BLaER1 treated with 17β-estradiol and CSF1 and Interleukin-3, amounts not matched to agents 10 nM and 100 nM (cell line): ENCODE measurements at regions not wholly inside any gene's neighbourhood (a gene's known extent, or its start where the extent isn't known, plus 50 kb on each side); places are given as distances from the start of the nearest gene placed in this dataset.
"Not testable (repeated sequence)": the region's sequence is repeated elsewhere in the genome, so short reads cannot be mapped to it uniquely, and the experiment has no call there.

Experiments used
- H3K27ac ChIP-seq, 11 experiments: shearing (Covaris generic); formaldehyde crosslinking; 2 replicates each; pipeline ENCODE4 v1.8.1; 2022
- H3K27me3 ChIP-seq, 11 experiments: shearing (Covaris generic); formaldehyde crosslinking; 2 replicates each; pipeline ENCODE4 v1.8.1; 2022
- H3K36me3 ChIP-seq, 11 experiments: shearing (Covaris generic); formaldehyde crosslinking; 2 replicates each; pipeline ENCODE4 v1.8.1; 2022
- H3K4me1 ChIP-seq, 10 experiments: shearing (Covaris generic); formaldehyde crosslinking; 2 replicates each; pipeline ENCODE4 v1.8.1; 2022
- H3K4me2 ChIP-seq, 11 experiments: shearing (Covaris generic); formaldehyde crosslinking; 2 replicates each; pipeline ENCODE4 v1.8.1; 2022
- H3K4me3 ChIP-seq, 10 experiments: shearing (Covaris generic); formaldehyde crosslinking; 2 replicates each; pipeline ENCODE4 v1.8.1; 2022
- H3K9ac ChIP-seq, 11 experiments: shearing (Covaris generic); formaldehyde crosslinking; 2 replicates each; pipeline ENCODE4 v1.8.1; 2022
- H3K9me3 ChIP-seq, 11 experiments: shearing (Covaris generic); formaldehyde crosslinking; replicated peaks in 1 of 11; 2 replicates each; pipeline ENCODE4 v1.8.1; 2022
- H4K20me1 ChIP-seq, 11 experiments: shearing (Covaris generic); formaldehyde crosslinking; 2 replicates each; pipeline ENCODE4 v1.8.1; 2022
- Cebpa-rat ChIP-seq, 11 experiments: shearing (Covaris generic); IDR thresholded peaks; 2 replicates each; pipeline ENCODE4 v1.8.1; 2022

GRCh38 chr14:53380867-53381225 lies 227.7 kb upstream of the DDHD1 start:
- Histone ChIP-seq H3K4me2 (no peak overlapping the region), H3K4me3 (no peak overlapping the region), H3K36me3 (no peaks in the 10 kb centered on the region), H3K27me3 (no peaks in the 10 kb centered on the region), H3K9me3 (no peaks in the 10 kb centered on the region), H3K27ac (no peak overlapping the region), H3K9ac (no peak overlapping the region), H4K20me1 (no peaks in the 10 kb centered on the region), H3K4me1 (no peaks in the 10 kb centered on the region)
- no peak for TF ChIP-seq Cebpa-rat (IDR thresholded peaks at IDR 0.05)

GRCh38 chr14:53380052-53380866 lies 227.1 kb upstream of the DDHD1 start:
- H3K4me1 ChIP-seq, result no peaks in the 10 kb centered on the region
- H3K4me3 ChIP-seq, result no peak overlapping the region
- no peaks in the 10 kb centered on the region for H3K27me3 ChIP-seq
- H3K36me3 ChIP-seq, result no peaks in the 10 kb centered on the region
- H3K9me3 ChIP-seq, result no peaks in the 10 kb centered on the region
- H4K20me1 ChIP-seq, result no peaks in the 10 kb centered on the region
- H3K4me2 ChIP-seq, result no peak overlapping the region
- H3K9ac ChIP-seq, result no peak overlapping the region
- no peak overlapping the region for H3K27ac ChIP-seq
- no peak for TF ChIP-seq Cebpa-rat (IDR thresholded peaks at IDR 0.05)

- H4K20me1 ChIP-seq, result no peaks in the 10 kb centered on the region
- no peak overlapping the region for H3K27ac ChIP-seq
- no peak overlapping the region for H3K4me3 ChIP-seq
- no peak for TF ChIP-seq Cebpa-rat (IDR thresholded peaks at IDR 0.05)
- H3K27me3 ChIP-seq, result no peaks in the 10 kb centered on the region
- no peaks in the 10 kb centered on the region for H3K9me3 ChIP-seq
- H3K4me2 ChIP-seq, result no peak overlapping the region
- H3K4me1 ChIP-seq, result no peaks in the 10 kb centered on the region
- H3K36me3 ChIP-seq, result no peaks in the 10 kb centered on the region
- H3K9ac ChIP-seq, result no peak overlapping the region
Observed at GRCh38 chr14:53378142-53378541, 225.0 kb upstream of the DDHD1 start.

- Histone ChIP-seq H3K27me3 (no peaks in the 10 kb centered on the region), H3K27ac (no peak overlapping the region), H3K9me3 (no peaks in the 10 kb centered on the region), H3K4me1 (no peaks in the 10 kb centered on the region), H4K20me1 (no peaks in the 10 kb centered on the region), H3K4me2 (no peak overlapping the region), H3K36me3 (no peaks in the 10 kb centered on the region), H3K4me3 (no peak overlapping the region), H3K9ac (no peak overlapping the region)
- no peak for TF ChIP-seq Cebpa-rat (IDR thresholded peaks at IDR 0.05)
Observed at GRCh38 chr14:53376064-53376463, 222.9 kb upstream of the DDHD1 start.

- no peaks in the 10 kb centered on the region for H4K20me1 ChIP-seq
- TF ChIP-seq Cebpa-rat (IDR thresholded peaks at IDR 0.05), result no peak
- H3K9ac ChIP-seq, result no peak overlapping the region
- no peaks in the 10 kb centered on the region for H3K9me3 ChIP-seq
- H3K27ac ChIP-seq, result no peak overlapping the region
- H3K36me3 ChIP-seq, result no peaks in the 10 kb centered on the region
- no peak overlapping the region for H3K4me3 ChIP-seq
- H3K4me1 ChIP-seq, result no peaks in the 10 kb centered on the region
- H3K27me3 ChIP-seq, result no peaks in the 10 kb centered on the region
- H3K4me2 ChIP-seq, result no peak overlapping the region
Observed at GRCh38 chr14:53375599-53375998, 222.5 kb upstream of the DDHD1 start.

- Histone ChIP-seq H3K9ac (no peak overlapping the region), H3K4me3 (no peak overlapping the region), H4K20me1 (no peaks in the 10 kb centered on the region), H3K27ac (no peak overlapping the region), H3K36me3 (no peaks in the 10 kb centered on the region), H3K27me3 (no peaks in the 10 kb centered on the region), H3K9me3 (peaks cover 8 to 18% (median 14%) of the 10 kb centered on the region in 11 experiments; a peak in 21 of 22 replicates), H3K4me1 (no peaks in the 10 kb centered on the region), H3K4me2 (no peak overlapping the region)
- TF ChIP-seq Cebpa-rat (IDR thresholded peaks at IDR 0.05), result no peak
Observed at GRCh38 chr14:53368711-53369201, 215.6 kb upstream of the DDHD1 start.

- TF ChIP-seq Cebpa-rat (IDR thresholded peaks at IDR 0.05), result no peak
- Histone ChIP-seq H3K4me1 (no peaks in the 10 kb centered on the region), H3K27me3 (no peaks in the 10 kb centered on the region), H3K4me3 (no peak overlapping the region), H3K36me3 (no peaks in the 10 kb centered on the region), H3K27ac (no peak overlapping the region), H3K9me3 (peaks cover 15 to 25% (median 21%) of the 10 kb centered on the region in 11 experiments), H3K9ac (no peak overlapping the region), H3K4me2 (no peak overlapping the region), H4K20me1 (no peaks in the 10 kb centered on the region)
Observed at GRCh38 chr14:53368066-53368465, 214.9 kb upstream of the DDHD1 start.

GRCh38 chr14:53367644-53368026 lies 214.5 kb upstream of the DDHD1 start:
- Histone ChIP-seq H3K4me3 (no peak overlapping the region), H3K36me3 (peaks cover 0 to under 1% (median 0%) of the 10 kb centered on the region in 11 experiments; a peak in 1 of 22 replicates), H3K27ac (no peak overlapping the region), H3K9ac (no peak overlapping the region), H4K20me1 (no peaks in the 10 kb centered on the region), H3K9me3 (peaks cover 20 to 29% (median 25%) of the 10 kb centered on the region in 11 experiments), H3K27me3 (no peaks in the 10 kb centered on the region), H3K4me1 (no peaks in the 10 kb centered on the region), H3K4me2 (no peak overlapping the region)
- no peak for TF ChIP-seq Cebpa-rat (IDR thresholded peaks at IDR 0.05)

- H3K27me3 ChIP-seq, result no peaks in the 10 kb centered on the region
Observed at GRCh38 chr14:53365486-53366130, 212.5 kb upstream of the DDHD1 start.

GRCh38 chr14:53362916-53363315 lies 209.8 kb upstream of the DDHD1 start:
- peaks cover 31 to 57% (median 44%) of the 10 kb centered on the region in 11 experiments for H3K9me3 ChIP-seq
- not testable (repeated sequence) for H3K27me3 ChIP-seq, H3K36me3 ChIP-seq, H4K20me1 ChIP-seq, H3K9ac ChIP-seq, H3K4me3 ChIP-seq, H3K4me1 ChIP-seq, H3K27ac ChIP-seq, H3K4me2 ChIP-seq

More at GRCh38 chr14:53365486-53366130, 212.5 kb upstream of the DDHD1 start:
- no peak overlapping the region for H3K4me2 ChIP-seq
- H4K20me1 ChIP-seq, result no peaks in the 10 kb centered on the region
- H3K9me3 ChIP-seq, result peaks cover 31 to 45% (median 42%) of the 10 kb centered on the region in 11 experiments
- no peak for TF ChIP-seq Cebpa-rat (IDR thresholded peaks at IDR 0.05)
- H3K9ac ChIP-seq, result no peak overlapping the region
- H3K4me1 ChIP-seq, result no peaks in the 10 kb centered on the region
- H3K27ac ChIP-seq, result no peak overlapping the region
- H3K36me3 ChIP-seq, result peaks cover 0 to 4% (median 0%) of the 10 kb centered on the region in 11 experiments; a peak in 1 of 22 replicates
- no peak overlapping the region for H3K4me3 ChIP-seq
